CD1c-positive myeloid dendritic cell (primary cell): ENCODE measurements at regions not wholly inside any gene's neighbourhood (a gene's known extent, or its start where the extent isn't known, plus 50 kb on each side); places are given as distances from the start of the nearest gene placed in this dataset.

Experiments used
- DNase-seq: peaks from one replicate; pipeline ENCODE4 v3.0.0-alpha.2; 2016; ENCODE audit errors: extremely low spot score

DNA sequence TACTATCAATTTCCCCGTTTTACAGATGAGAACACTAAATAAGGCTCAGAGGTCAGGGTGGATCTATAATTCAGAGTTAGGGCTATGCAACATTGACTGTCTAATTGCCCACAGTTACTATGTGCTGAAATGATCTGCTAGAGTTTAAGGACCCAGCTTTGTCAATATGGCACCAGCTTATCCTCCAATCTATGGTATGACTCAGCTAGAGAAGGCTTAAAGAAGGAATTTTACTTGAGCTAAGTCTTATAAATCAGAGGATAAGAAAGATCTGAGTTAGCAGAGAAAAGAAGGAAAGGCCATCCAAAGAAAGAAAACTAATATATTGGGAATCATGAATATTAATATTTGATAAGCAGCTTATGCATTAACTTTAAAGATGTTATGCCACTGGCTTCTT lies 78.1 kb downstream of the ASB9 start:
- no peak for DNase-seq

- no peak for DNase-seq
These were observed 81.8 kb downstream of the ASB9 start for GRCh38 chrX:15188039-15188438.

DNA sequence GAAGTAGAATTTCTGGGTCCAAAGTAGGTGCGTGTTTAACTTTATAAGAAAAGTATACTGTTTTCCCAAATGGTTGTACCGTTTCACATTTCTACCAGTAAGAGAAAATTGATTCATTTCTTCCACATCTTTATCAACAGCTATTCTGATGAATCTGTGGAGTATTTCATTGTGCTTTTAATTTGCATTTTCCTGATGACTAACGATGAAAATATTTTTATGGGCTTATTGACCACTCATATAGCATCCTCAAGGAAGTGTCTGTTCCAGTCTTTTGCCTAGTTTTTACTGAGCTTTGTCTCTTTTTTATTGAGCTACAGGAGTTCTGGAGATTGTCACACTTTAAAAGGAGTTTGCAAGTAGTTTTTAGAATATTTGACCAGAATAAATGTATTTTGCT lies 92.6 kb downstream of the ASB9 start:
- DNase-seq = no peak

DNA sequence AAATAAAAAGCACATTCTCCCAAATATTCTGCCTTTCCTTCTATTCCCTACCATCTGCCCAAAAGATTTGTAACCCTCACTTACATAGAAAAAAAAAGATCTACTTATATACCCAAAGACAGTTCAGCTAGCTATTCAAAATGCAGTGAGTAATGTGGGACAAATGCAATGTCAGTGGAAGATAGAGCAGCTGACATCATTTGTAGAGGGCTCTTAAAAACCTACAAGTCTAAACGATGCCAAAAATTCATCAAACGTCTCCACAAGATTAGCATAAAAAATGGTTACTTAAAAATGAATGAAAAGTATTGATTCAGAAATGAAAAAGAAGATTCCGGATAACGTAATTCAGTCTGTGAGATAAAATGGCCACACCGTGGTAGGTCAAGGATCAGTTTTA lies 96.5 kb downstream of the ASB9 start:
- DNase-seq = no peak

- peak; percentile 11 for DNase-seq
These were observed 99.0 kb downstream of the ASB9 start for GRCh38 chrX:15170927-15171326.

DNA sequence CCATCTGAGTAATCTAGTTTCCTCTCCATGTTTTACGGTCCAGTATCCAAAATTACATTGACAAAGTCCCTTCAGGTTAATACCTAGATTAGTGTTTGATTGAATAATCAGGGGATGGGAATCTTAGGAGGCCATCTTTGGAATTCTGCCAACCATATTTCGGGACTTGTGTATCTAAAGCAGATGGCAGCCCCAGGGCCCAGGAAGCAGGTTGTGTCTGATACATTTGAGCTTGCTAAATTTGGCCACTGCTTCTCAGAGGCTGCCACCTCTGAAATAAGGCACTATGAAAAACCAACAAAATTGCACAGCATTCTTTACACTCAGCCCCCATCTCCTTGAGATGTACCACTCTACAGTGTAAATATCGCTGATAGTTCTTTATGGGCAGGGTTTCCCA lies 102.1 kb downstream of the ASB9 start:
- DNase-seq = no peak

- DNase-seq = no peak
These were observed 104.1 kb downstream of the ASB9 start for GRCh38 chrX:15165832-15166231.

GRCh38 chrX:15163131-15163530 lies 106.8 kb downstream of the ASB9 start:
- no peak for DNase-seq

GRCh38 chrX:15160558-15161095 lies 109.3 kb downstream of the ASB9 start:
- DNase-seq = no peak

GRCh38 chrX:15158736-15159406 lies 111.0 kb downstream of the ASB9 start:
- DNase-seq = no peak

DNA sequence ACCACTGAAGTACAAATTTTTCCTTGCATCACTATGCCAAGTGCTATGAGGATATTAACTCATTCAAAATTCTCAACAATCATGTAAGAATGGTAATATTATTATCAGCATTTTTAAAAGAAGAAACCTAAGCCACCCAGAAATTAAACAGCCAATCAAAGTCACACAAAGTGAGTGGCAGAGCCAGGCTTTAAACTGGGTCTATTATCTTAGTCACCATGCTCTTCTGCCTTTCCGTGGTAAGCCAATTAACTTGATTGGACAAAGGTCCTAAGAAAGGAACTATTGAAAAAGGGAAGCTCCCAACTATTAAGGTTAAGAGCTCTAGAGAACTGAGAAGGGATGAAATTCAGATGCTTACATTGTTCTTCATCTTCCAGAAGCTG lies 111.5 kb downstream of the ASB9 start:
- DNase-seq = peak; percentile 11

DNA sequence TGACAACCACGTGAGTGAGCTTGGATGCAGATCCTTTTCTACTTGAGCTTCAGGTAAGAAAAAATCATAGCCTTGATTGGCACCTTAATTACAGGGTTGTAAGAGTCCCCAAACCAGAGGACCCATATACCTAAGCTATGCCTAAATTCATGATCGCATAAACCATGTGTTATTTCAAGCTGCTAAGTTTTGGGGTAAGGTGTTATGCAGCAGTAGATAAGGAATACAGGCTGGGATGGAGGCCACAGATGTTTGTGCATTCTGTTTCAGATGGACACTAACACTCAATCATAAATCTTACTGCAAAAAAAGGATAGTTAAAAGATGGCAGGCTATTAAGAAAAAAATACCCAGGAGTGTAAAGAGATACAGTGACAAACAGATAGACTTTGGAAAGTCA lies 112.3 kb downstream of the ASB9 start:
- no peak for DNase-seq

GRCh38 chrX:15151267-15152186 lies 118.4 kb downstream of the ASB9 start:
- peak; percentile 54 for DNase-seq

- DNase-seq = peak; percentile 63
These were observed 119.3 kb downstream of the ASB9 start for GRCh38 chrX:15150586-15150985.

DNA sequence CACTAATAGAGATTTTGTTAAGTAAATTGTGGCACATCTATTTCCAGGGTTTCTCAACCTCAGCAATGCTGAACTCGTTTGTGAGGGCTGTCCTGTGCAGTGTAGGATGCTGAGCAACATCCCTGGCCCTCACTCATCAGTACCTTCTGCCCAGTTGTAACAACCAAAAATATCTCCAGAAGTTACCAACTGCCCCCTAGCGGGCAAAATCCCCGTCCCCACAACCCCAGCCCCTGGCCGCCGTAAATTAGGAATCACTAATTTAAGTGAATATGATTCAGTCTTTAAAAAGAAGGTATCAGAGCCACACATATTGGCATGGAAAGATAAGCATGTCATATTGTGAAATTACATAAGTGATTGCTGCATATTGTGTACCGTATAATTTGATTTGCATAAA lies 123.4 kb downstream of the ASB9 start:
- DNase-seq = no peak

GRCh38 chrX:15143825-15144121 lies 126.1 kb downstream of the ASB9 start:
- DNase-seq = no peak

GRCh38 chrX:15143050-15143824 lies 126.6 kb downstream of the ASB9 start:
- DNase-seq = peak; percentile 18

- no peak for DNase-seq
These were observed 127.7 kb downstream of the ASB9 start for GRCh38 chrX:15142084-15142715.

- DNase-seq = no peak
These were observed 133.1 kb downstream of the ASB9 start for GRCh38 chrX:15136795-15137194.

- DNase-seq = no peak
These were observed 140.5 kb downstream of the ASB9 start for GRCh38 chrX:15129412-15129811.

DNA sequence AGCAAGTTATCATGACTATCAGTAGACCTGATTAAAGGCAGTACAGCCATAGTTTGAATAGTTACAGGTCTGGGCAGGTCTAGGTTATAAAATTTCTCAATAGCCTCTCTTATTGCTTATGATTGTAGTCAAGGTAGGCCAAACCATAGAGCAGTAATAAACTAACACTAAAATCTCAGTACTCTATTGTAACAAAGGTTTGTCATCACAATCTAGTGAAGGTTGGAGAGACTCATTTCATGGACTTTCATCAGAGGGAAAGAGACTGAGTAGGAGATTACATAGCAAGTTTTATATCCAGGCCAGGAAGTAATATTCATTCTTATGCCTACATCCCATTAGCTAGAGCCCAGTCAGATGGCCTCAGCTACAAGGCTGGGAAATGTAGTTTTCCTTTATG lies 141.0 kb downstream of the ASB9 start:
- no peak for DNase-seq

DNA sequence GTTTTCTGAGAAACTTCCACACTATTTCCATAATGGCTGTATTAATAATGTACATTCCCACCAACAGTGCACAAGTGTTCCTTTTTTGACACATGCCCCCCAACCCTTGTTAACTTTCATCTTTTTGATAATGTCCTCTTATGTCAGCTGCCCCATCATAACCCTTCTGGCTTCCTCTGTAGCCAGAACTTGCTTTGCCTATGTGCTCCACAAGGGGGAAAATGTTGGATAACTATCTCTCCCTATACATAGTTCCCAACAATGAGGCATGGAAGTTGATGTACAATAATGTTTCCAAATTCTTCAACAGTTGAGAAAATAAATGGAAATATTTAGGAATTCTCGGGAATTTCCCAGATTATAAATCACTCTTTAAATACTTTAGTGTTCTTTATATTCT lies 142.9 kb downstream of the ASB9 start:
- no peak for DNase-seq
